PC-3 (cell line): ENCODE measurements at regions not wholly inside any gene's neighbourhood (a gene's known extent, or its start where the extent isn't known, plus 50 kb on each side); places are given as distances from the start of the nearest gene placed in this dataset.

Experiments used
- ATAC-seq: fragments of 200-7000 bp; cut with Tn5 transposase; 2 replicates; pipeline ENCODE4 v1.9.1; 2020; ENCODE audit warnings: mild to moderate bottlenecking, moderate library complexity
- BruUV-seq: library from RNA; stranded (reverse); fragments of 400-500 nt; replicated peaks from 2 replicates; lab custom pipeline; 2021; lab: Mats Ljungman, UMichigan
- CTCF ChIA-PET: fragments of 300-600 bp; sonication (Branson Sonifier 250); formaldehyde crosslinking; loops from one replicate; lab custom pipeline; 2022; ENCODE audit warnings: antibody characterized with exemption; lab: Charles Lee
- POLR2A ChIA-PET: fragments of 300-600 bp; sonication (Branson Sonifier 250); formaldehyde crosslinking; loops from one replicate; lab custom pipeline; 2022; ENCODE audit warnings: antibody characterized with exemption; ENCODE audit not compliant: unreplicated experiment; lab: Charles Lee
- DNase-seq: peaks from one replicate; pipeline ENCODE4 v3.0.0-alpha.2; 2015
- H2AFZ ChIP-seq: fragments of 300-600 bp; sonication (generic); 2 replicates; pipeline ENCODE4 v1.6.0; 2016; ENCODE audit warnings: antibody characterized with exemption, low read length
- H3F3A ChIP-seq: fragments of 300-600 bp; sonication (generic); one replicate; pipeline ENCODE4 v1.6.0; 2017; ENCODE audit warnings: antibody characterized with exemption, low read length, control low read depth, mild to moderate bottlenecking; ENCODE audit not compliant: unreplicated experiment
- H3K27ac ChIP-seq: fragments of 300-600 bp; sonication (generic); 2 replicates; pipeline ENCODE4 v1.5.1; 2016; ENCODE audit warnings: mild to moderate bottlenecking, low read length
- H3K27me3 ChIP-seq: fragments of 300-600 bp; sonication (generic); 2 replicates; pipeline ENCODE4 v1.6.1; 2016; ENCODE audit warnings: low read length, mixed read lengths
- H3K36me3 ChIP-seq: fragments of 300-600 bp; sonication (generic); 2 replicates; pipeline ENCODE4 v1.6.1; 2016; ENCODE audit warnings: low read depth, mixed run types, low read length, mixed read lengths
- H3K4me1 ChIP-seq: fragments of 300-600 bp; sonication (generic); 2 replicates; pipeline ENCODE4 v1.5.1; 2016; ENCODE audit warnings: low read length; ENCODE audit not compliant: insufficient read depth
- H3K4me2 ChIP-seq: fragments of 300-600 bp; sonication (generic); 2 replicates; pipeline ENCODE4 v1.6.0; 2016; ENCODE audit warnings: low read length
- H3K4me3 ChIP-seq: fragments of 300-600 bp; sonication (generic); 2 replicates; pipeline ENCODE4 v1.5.1; 2016; ENCODE audit warnings: mild to moderate bottlenecking, low read length, mixed read lengths
- H3K79me2 ChIP-seq: fragments of 300-600 bp; sonication (generic); 2 replicates; pipeline ENCODE4 v1.6.1; 2017; ENCODE audit warnings: low read length, mixed read lengths
- H3K9ac ChIP-seq: fragments of 300-600 bp; sonication (generic); 2 replicates; pipeline ENCODE4 v1.6.0; 2016; ENCODE audit warnings: mild to moderate bottlenecking, low read length
- H3K9me2 ChIP-seq: fragments of 300-600 bp; sonication (generic); replicated peaks from 2 replicates; pipeline ENCODE4 v1.6.1; 2016; ENCODE audit warnings: mixed run types, low read length, mixed read lengths
- H3K9me3 ChIP-seq: fragments of 300-600 bp; sonication (generic); 2 replicates; pipeline ENCODE4 v1.6.1; 2016; ENCODE audit warnings: low read length, mixed read lengths
- H4K20me1 ChIP-seq: fragments of 300-600 bp; sonication (generic); 2 replicates; pipeline ENCODE4 v1.6.1; 2016; ENCODE audit warnings: low read length, mixed read lengths
- CTCF ChIP-seq: fragments of 300-600 bp; sonication (generic); conservative IDR thresholded peaks from 2 replicates; pipeline ENCODE4 v1.5.1; 2017; ENCODE audit warnings: antibody characterized with exemption, low read depth, mild to moderate bottlenecking, low read length
- EZH2 ChIP-seq: fragments of 300-600 bp; sonication (generic); IDR thresholded peaks from one replicate; pipeline ENCODE4 v1.6.1; 2017; ENCODE audit warnings: antibody characterized with exemption, mild to moderate bottlenecking, low read length; ENCODE audit not compliant: unreplicated experiment
- EZH2phosphoT487 ChIP-seq: fragments of 300-600 bp; sonication (generic); IDR thresholded peaks from 2 replicates; pipeline ENCODE4 v1.6.1; 2018; ENCODE audit warnings: mild to moderate bottlenecking, antibody characterized with exemption, low read length, borderline replicate concordance
- intact Hi-C: fragments of 100-400 bp; cut with micrococcal nuclease; formaldehyde crosslinking; loops from 2 replicates; pipeline ENCODE4 v1.9.0; 2023

GRCh38 chr4:167509551-167509950 lies 275.3 kb upstream of the SPOCK3 start:
- H3F3A ChIP-seq = no peaks in the 10 kb centered on the region
- no TSS peak for BruUV-seq
- H3K36me3 ChIP-seq = no peaks in the 10 kb centered on the region
- no peak overlapping the region for H3K9ac ChIP-seq
- no peak overlapping the region for H2AFZ ChIP-seq
- H3K9me3 ChIP-seq = no peaks in the 10 kb centered on the region
- no peak overlapping the region for H3K27ac ChIP-seq
- H3K27me3 ChIP-seq = no peaks in the 10 kb centered on the region
- no peak overlapping the region for H3K4me3 ChIP-seq
- ChIA-PET POLR2A (no interaction called here), CTCF (no interaction called here)
- H3K79me2 ChIP-seq = no peaks in the 10 kb centered on the region
- peaks cover 5% of the 10 kb centered on the region; the same call in 1 of the 2 replicates for H3K4me1 ChIP-seq
- intact Hi-C loops = no loop called here
- H4K20me1 ChIP-seq = no peaks in the 10 kb centered on the region
- ATAC-seq = no peak
- TF ChIP-seq EZH2phosphoT487 = no peak
- TF ChIP-seq EZH2 = no peak
- TF ChIP-seq CTCF = no peak
- H3K4me2 ChIP-seq = no peak overlapping the region
- peak; percentile 62 for DNase-seq
- H3K9me2 ChIP-seq = no peaks in the 10 kb centered on the region

- no peaks in the 10 kb centered on the region for H3K36me3 ChIP-seq
- no peaks in the 10 kb centered on the region for H3K27me3 ChIP-seq
- BruUV-seq = no TSS peak
- CTCF ChIA-PET = no interaction called here
- no peak overlapping the region for H2AFZ ChIP-seq
- H3K27ac ChIP-seq = no peak overlapping the region
- H3K4me2 ChIP-seq = no peak overlapping the region
- H3K79me2 ChIP-seq = no peaks in the 10 kb centered on the region
- H4K20me1 ChIP-seq = no peaks in the 10 kb centered on the region
- H3K9me3 ChIP-seq = no peaks in the 10 kb centered on the region
- H3K4me1 ChIP-seq = no peaks in the 10 kb centered on the region
- no peaks in the 10 kb centered on the region for H3K9me2 ChIP-seq
- TF ChIP-seq CTCF (no peak), EZH2 (no peak), EZH2phosphoT487 (no peak)
- no peak overlapping the region for H3K4me3 ChIP-seq
- no peaks in the 10 kb centered on the region for H3F3A ChIP-seq
- no peak overlapping the region for H3K9ac ChIP-seq
- POLR2A ChIA-PET = no interaction called here
- intact Hi-C loops = no loop called here
- DNase-seq (no peak), ATAC-seq (no peak)
These were observed 289.8 kb upstream of the SPOCK3 start for GRCh38 chr4:167524091-167524490.

- H3K4me2 ChIP-seq = no peak overlapping the region
- no peaks in the 10 kb centered on the region for H3K27me3 ChIP-seq
- H2AFZ ChIP-seq = no peak overlapping the region
- intact Hi-C loops = no loop called here
- ChIA-PET CTCF (no interaction called here), POLR2A (no interaction called here)
- H3K36me3 ChIP-seq = no peaks in the 10 kb centered on the region
- DNase-seq (no peak), ATAC-seq (no peak)
- H3K79me2 ChIP-seq = no peaks in the 10 kb centered on the region
- H3K4me1 ChIP-seq = no peaks in the 10 kb centered on the region
- TF ChIP-seq EZH2 (no peak), CTCF (no peak), EZH2phosphoT487 (no peak)
- H3K9ac ChIP-seq = no peak overlapping the region
- H3K9me2 ChIP-seq = no peaks in the 10 kb centered on the region
- BruUV-seq = no TSS peak
- H4K20me1 ChIP-seq = no peaks in the 10 kb centered on the region
- H3K4me3 ChIP-seq = no peak overlapping the region
- H3K9me3 ChIP-seq = no peaks in the 10 kb centered on the region
- no peaks in the 10 kb centered on the region for H3F3A ChIP-seq
- no peak overlapping the region for H3K27ac ChIP-seq
These were observed 303.5 kb upstream of the SPOCK3 start for GRCh38 chr4:167537761-167538160.
